GM12878 (cell line): ENCODE measurements at regions not wholly inside any gene's neighbourhood (a gene's known extent, or its start where the extent isn't known, plus 50 kb on each side); places are given as distances from the start of the nearest gene placed in this dataset.

Source experiments
- ATAC-seq: fragments of 200-7000 bp; cut with Tn5 transposase; 3 replicates; pipeline ENCODE4 v1.9.1; 2020; ENCODE audit warnings: mild to moderate bottlenecking, moderate library complexity
- BruUV-seq: library from RNA; stranded (reverse); fragments of 400-500 nt; replicated peaks from 2 replicates; lab custom pipeline; 2021; lab: Mats Ljungman, UMichigan
- CTCF ChIA-PET: fragments of 300-600 bp; sonication (Branson Sonifier 250); formaldehyde crosslinking; extraction: SDS; loops from one replicate; lab custom pipeline; 2021; ENCODE audit warnings: inconsistent platforms; lab: Yijun Ruan, JAX
- POLR2A ChIA-PET: fragments of 350-600 bp; formaldehyde crosslinking; extraction: SDS; loops from one replicate; lab custom pipeline; 2021; ENCODE audit warnings: inconsistent platforms; lab: Charles Lee
- RAD21 ChIA-PET: fragments of 300-600 bp; sonication (Branson Sonifier 250); formaldehyde crosslinking; loops from one replicate; lab custom pipeline; 2023; ENCODE audit warnings: antibody characterized with exemption; ENCODE audit not compliant: unreplicated experiment; lab: Charles Lee
- SMC1A ChIA-PET: fragments of 300-600 bp; sonication (Branson Sonifier 250); formaldehyde crosslinking; loops from one replicate; lab custom pipeline; 2023; ENCODE audit not compliant: unreplicated experiment, uncharacterized antibody; lab: Charles Lee
- DNase-seq: peaks from one replicate; pipeline ENCODE4 v3.0.0-alpha.2; 2011; ENCODE audit warnings: low read depth, low spot score
- FAIRE-seq: peaks from 3 replicates; lab custom pipeline; 2011; peaks lifted over from hg19 to GRCh38; lab: Jason Lieb, UNC
- H2AFZ ChIP-seq: 2 replicates; pipeline ENCODE4 v1.6.0; 2011; ENCODE audit warnings: low read depth, low read length, control low read depth; ENCODE audit not compliant: control insufficient read depth
- H3K27ac ChIP-seq: 2 replicates; pipeline ENCODE4 v1.5.1; 2011; ENCODE audit warnings: control low read depth; ENCODE audit not compliant: control insufficient read depth, insufficient read depth
- H3K27me3 ChIP-seq, 2 experiments: replicated peaks in 1 of 2; 2 replicates each; pipeline versions ENCODE4 v1.6.0 to v1.6.1; 2011; ENCODE audit warnings: low read length in 1 of 2; ENCODE audit not compliant: control insufficient read depth in 2 of 2, insufficient read depth in 2 of 2
- H3K36me3 ChIP-seq, 2 experiments: 2 replicates each; pipeline ENCODE4 v1.5.1; 2011; ENCODE audit warnings: low read length in 1 of 2; ENCODE audit not compliant: control insufficient read depth in 2 of 2, insufficient read depth in 2 of 2
- H3K4me1 ChIP-seq: 2 replicates; pipeline ENCODE4 v1.6.1; 2011; ENCODE audit warnings: mild to moderate bottlenecking, low read length, moderate library complexity, mixed read lengths; ENCODE audit not compliant: control insufficient read depth, insufficient read depth
- H3K4me2 ChIP-seq: 2 replicates; pipeline ENCODE4 v1.6.0; 2011; ENCODE audit warnings: control low read depth; ENCODE audit not compliant: control insufficient read depth, insufficient read depth
- H3K4me3 ChIP-seq: fragments of 200-600 bp; sonication (generic); 2 replicates; pipeline ENCODE4 v1.5.1; 2016
- H3K79me2 ChIP-seq: 2 replicates; pipeline ENCODE4 v1.6.0; 2011; ENCODE audit warnings: low read length; ENCODE audit not compliant: control insufficient read depth, insufficient read depth
- H3K9ac ChIP-seq: 2 replicates; pipeline ENCODE4 v1.8.0; 2011; ENCODE audit warnings: low read length, control low read depth, mixed read lengths; ENCODE audit not compliant: control insufficient read depth, insufficient read depth
- H3K9me3 ChIP-seq: replicated peaks from 3 replicates; pipeline ENCODE4 v1.5.1; 2011; ENCODE audit warnings: mild to moderate bottlenecking, low read length; ENCODE audit not compliant: control insufficient read depth, insufficient read depth
- H4K20me1 ChIP-seq: 2 replicates; pipeline ENCODE4 v1.6.0; 2011; ENCODE audit not compliant: control insufficient read depth, insufficient read depth
- ATF3 ChIP-seq: IDR thresholded peaks from 2 replicates; pipeline ENCODE4 v1.6.1; 2011; ENCODE audit warnings: low read depth, mild to moderate bottlenecking, low read length, moderate library complexity, borderline replicate concordance; ENCODE audit errors: extremely low read depth
- EED ChIP-seq: sonication (generic); IDR thresholded peaks from 2 replicates; pipeline ENCODE4 v1.6.1; 2016; ENCODE audit warnings: antibody characterized with exemption, low read depth
- JUND ChIP-seq: IDR thresholded peaks from 2 replicates; pipeline ENCODE4 v1.6.1; 2012; ENCODE audit warnings: low read depth, mild to moderate bottlenecking, low read length, improper control_type of control experiment, moderate library complexity
- MXI1 ChIP-seq: fragments of 150-350 bp; IDR thresholded peaks from 2 replicates; pipeline ENCODE4 v1.6.1; 2011; ENCODE audit warnings: low read depth, mild to moderate bottlenecking, inconsistent platforms, low read length, improper control_type of control experiment
- NFIC ChIP-seq: IDR thresholded peaks from 2 replicates; pipeline ENCODE4 v1.6.1; 2012; ENCODE audit warnings: low read depth, mild to moderate bottlenecking, inconsistent platforms, low read length, moderate library complexity
- RAD21 ChIP-seq: IDR thresholded peaks from 2 replicates; pipeline ENCODE4 v1.6.1; 2011; ENCODE audit warnings: mild to moderate bottlenecking, low read depth, low read length, moderate library complexity; ENCODE audit not compliant: insufficient read depth
- RCOR1 ChIP-seq: conservative IDR thresholded peaks from 2 replicates; pipeline ENCODE4 v1.6.1; 2012; ENCODE audit warnings: low read depth, low read length, improper control_type of control experiment
- SMAD5 ChIP-seq: IDR thresholded peaks from 2 replicates; pipeline ENCODE4 v1.6.1; 2016; ENCODE audit warnings: antibody characterized with exemption, low read depth
- SUZ12 ChIP-seq: fragments of 200-600 bp; sonication (generic); IDR thresholded peaks from one replicate; pipeline ENCODE4 v1.6.1; 2018; ENCODE audit warnings: antibody characterized with exemption, mild to moderate bottlenecking; ENCODE audit not compliant: unreplicated experiment
- WRNIP1 ChIP-seq: IDR thresholded peaks from 2 replicates; pipeline ENCODE4 v1.6.1; 2011; ENCODE audit warnings: low read depth, low read length, improper control_type of control experiment, borderline replicate concordance
- WGBS: methylation state at CpG from one replicate; pipeline ENCODE4 v1.1.6; 2016; ENCODE audit warnings: low lambda C conversion rate; ENCODE audit not compliant: insufficient replicate concordance, insufficient coverage; ENCODE audit errors: missing lambda C conversion rate; 5-methylcytosine and 5-hydroxymethylcytosine counted together
- in situ Hi-C: fragments of 300-500 bp; cut with MboI; formaldehyde crosslinking; loops from 9 replicates; pipeline ENCODE4 v1.14.3; 2018; ENCODE audit warnings: mixed read lengths
- intact Hi-C: fragments of 100-400 bp; cut with micrococcal nuclease; formaldehyde crosslinking; loops from one replicate; pipeline ENCODE4 v1.14.2; 2022; ENCODE audit not compliant: unreplicated experiment
- TF ChIP-seq, protein P1 (sequence below): fragments of 450-650 bp; conservative IDR thresholded peaks from 2 replicates; pipeline ENCODE4 v1.6.1; 2017; ENCODE audit warnings: mild to moderate bottlenecking, moderate library complexity
- TF ChIP-seq, protein P2 (sequence below): IDR thresholded peaks from 2 replicates; pipeline ENCODE4 v1.6.1; 2012; ENCODE audit warnings: low read depth, low read length, improper control_type of control experiment

- TF ChIP-seq WRNIP1, result no peak
- TF ChIP-seq, protein P1, sequence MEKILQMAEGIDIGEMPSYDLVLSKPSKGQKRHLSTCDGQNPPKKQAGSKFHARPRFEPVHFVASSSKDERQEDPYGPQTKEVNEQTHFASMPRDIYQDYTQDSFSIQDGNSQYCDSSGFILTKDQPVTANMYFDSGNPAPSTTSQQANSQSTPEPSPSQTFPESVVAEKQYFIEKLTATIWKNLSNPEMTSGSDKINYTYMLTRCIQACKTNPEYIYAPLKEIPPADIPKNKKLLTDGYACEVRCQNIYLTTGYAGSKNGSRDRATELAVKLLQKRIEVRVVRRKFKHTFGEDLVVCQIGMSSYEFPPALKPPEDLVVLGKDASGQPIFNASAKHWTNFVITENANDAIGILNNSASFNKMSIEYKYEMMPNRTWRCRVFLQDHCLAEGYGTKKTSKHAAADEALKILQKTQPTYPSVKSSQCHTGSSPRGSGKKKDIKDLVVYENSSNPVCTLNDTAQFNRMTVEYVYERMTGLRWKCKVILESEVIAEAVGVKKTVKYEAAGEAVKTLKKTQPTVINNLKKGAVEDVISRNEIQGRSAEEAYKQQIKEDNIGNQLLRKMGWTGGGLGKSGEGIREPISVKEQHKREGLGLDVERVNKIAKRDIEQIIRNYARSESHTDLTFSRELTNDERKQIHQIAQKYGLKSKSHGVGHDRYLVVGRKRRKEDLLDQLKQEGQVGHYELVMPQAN, result no peak
- TF ChIP-seq, protein P2, sequence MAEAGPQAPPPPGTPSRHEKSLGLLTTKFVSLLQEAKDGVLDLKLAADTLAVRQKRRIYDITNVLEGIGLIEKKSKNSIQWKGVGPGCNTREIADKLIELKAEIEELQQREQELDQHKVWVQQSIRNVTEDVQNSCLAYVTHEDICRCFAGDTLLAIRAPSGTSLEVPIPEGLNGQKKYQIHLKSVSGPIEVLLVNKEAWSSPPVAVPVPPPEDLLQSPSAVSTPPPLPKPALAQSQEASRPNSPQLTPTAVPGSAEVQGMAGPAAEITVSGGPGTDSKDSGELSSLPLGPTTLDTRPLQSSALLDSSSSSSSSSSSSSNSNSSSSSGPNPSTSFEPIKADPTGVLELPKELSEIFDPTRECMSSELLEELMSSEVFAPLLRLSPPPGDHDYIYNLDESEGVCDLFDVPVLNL, result no peak
- TF ChIP-seq, all 136 proteins: peak for 0
Measured at GRCh38 chr4:135256111-135256510, 1054.5 kb upstream of the PABPC4L start (continued).

DNA sequence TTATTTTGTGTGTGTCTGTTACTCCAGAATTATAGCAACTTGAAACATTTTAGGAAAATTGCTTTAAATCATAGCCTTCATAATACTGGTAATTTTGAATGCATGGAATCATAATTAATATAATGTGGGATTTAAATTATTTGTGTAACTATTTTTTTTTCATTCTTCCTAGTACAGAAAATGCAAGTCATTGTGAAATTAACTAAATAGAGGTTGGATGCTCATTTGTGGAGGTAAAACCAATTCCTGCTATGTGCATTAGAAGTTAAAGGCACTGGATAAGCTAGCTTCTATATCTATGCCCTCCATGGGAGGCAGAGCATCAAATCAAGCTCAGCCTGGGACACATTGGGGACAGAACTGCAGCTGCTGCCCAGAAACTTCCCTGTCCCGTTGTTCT is 1048.5 kb upstream of the PABPC4L start:
- no TSS peak for BruUV-seq
- no peak for FAIRE-seq
- Histone ChIP-seq H3K36me3 (no peaks in the 10 kb centered on the region), H3K4me1 (no peaks in the 10 kb centered on the region), H2AFZ (no peak overlapping the region), H3K9ac (no peak overlapping the region), H3K4me2 (no peak overlapping the region), H3K79me2 (no peaks in the 10 kb centered on the region), H3K4me3 (no peak overlapping the region), H3K9me3 (no peaks in the 10 kb centered on the region), H4K20me1 (no peaks in the 10 kb centered on the region), H3K27me3 (no peaks in the 10 kb centered on the region), H3K27ac (no peak overlapping the region)
- ChIA-PET POLR2A (no interaction called here), RAD21 (interaction anchor here (0.6 kb wide), 1 partner anchor 1929 kb away, joined by 3 read pairs; no protein-coding TSS in a partner anchor), SMC1A (no interaction called here), CTCF (no interaction called here)
- intact Hi-C loops (no loop called here), in situ Hi-C loops (no loop called here)
- ATAC-seq, result no peak
- no peak for DNase-seq
- 0% methylated on average over 1 of the region's 1 CpG for WGBS
- TF ChIP-seq SMAD5, result no peak
- no peak for TF ChIP-seq SUZ12
- no peak for TF ChIP-seq JUND
- no peak for TF ChIP-seq EED
- no peak for TF ChIP-seq RCOR1
- TF ChIP-seq ATF3, result no peak
- no peak for TF ChIP-seq RAD21
- no peak for TF ChIP-seq MXI1
- TF ChIP-seq NFIC, result no peak
